ENCODE measurements at regions not wholly inside any gene's neighbourhood (a gene's known extent, or its start where the extent isn't known, plus 50 kb on each side); places are given as distances from the start of the nearest gene placed in this dataset.
"Not testable (repeated sequence)": the region's sequence is repeated elsewhere in the genome, so short reads cannot be mapped to it uniquely, and the experiment has no call there.

DNA sequence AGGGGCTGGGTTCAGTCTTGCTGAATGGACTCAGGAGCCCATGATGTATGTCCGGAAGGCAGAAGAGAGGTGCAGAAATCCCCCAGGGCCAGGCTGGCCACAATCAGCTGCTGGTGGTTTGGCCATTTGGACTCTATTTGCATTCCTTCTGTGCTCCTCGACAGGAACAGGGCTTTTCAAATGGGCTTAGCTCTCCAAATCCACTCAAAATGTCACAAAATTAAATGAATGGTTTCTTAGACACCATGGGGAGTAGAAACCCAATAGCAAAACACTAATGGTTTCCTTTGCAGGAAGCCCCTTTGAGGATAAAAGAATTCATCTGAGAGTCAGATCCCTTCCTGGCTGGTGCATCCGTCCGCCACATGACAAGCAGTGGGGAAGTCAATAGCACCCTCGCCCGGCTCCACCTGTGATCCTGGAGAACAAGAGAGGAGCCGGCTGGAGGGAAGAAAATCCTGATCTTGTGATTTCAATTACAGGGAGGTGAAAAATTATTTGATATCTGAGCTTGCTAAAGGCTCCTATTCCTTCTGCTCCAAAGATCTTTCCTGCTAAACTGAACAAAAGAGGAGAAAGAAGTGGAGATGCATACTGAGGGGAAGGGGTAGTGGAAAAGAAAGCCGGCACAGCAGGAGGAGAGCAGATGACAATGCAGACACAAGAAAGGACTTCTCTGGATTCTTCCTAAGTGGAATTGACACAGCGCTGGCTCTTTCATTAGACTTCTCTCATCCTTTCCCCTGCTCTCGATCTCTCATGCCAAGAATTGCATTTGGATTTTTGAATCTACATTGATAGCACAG, 190.7 kb downstream of the C7orf25 start:
- ATAC-seq (no peak), DNase-seq (no peak)
- TF ChIP-seq CTCF (IDR thresholded peaks at IDR 0.05 in 4 of 5, conservative IDR thresholded peaks at IDR 0.05 in 1 of 5) (no peak), POLR2A (IDR thresholded peaks at IDR 0.05) (no peak)
- Histone ChIP-seq H3K27ac (no peak overlapping the region), H3K4me1 (no peaks in the 10 kb centered on the region), H3K4me3 (no peak overlapping the region), H3K36me3 (no peaks in the 10 kb centered on the region), H3K9me3 (no peaks in the 10 kb centered on the region), H3K27me3 (no peaks in the 10 kb centered on the region)
- intact Hi-C loops (cut with DNase I; ENCODE audit: low total_unique reads) (no loop called here), in situ Hi-C loops (cut with MboI; ENCODE audit: low sequenced_read_pairs in 4 of 4) (no loop called here)

- Histone ChIP-seq H3K4me1 (no peaks in the 10 kb centered on the region), H3K4me3 (no peak overlapping the region), H3K36me3 (no peaks in the 10 kb centered on the region), H3K27ac (no peak overlapping the region), H3K9me3 (no peaks in the 10 kb centered on the region), H3K27me3 (no peaks in the 10 kb centered on the region)
- TF ChIP-seq POLR2A (IDR thresholded peaks at IDR 0.05) (no peak), CTCF (IDR thresholded peaks at IDR 0.05 in 4 of 5, conservative IDR thresholded peaks at IDR 0.05 in 1 of 5) (no peak)
- intact Hi-C loops (cut with DNase I; ENCODE audit: low total_unique reads) = no loop called here
- DNase-seq (no peak), ATAC-seq (no peak)
- in situ Hi-C loops (cut with MboI; ENCODE audit: low sequenced_read_pairs in 4 of 4) = no loop called here
These were observed 191.9 kb downstream of the C7orf25 start for GRCh38 chr7:42720012-42720411.

- H3K27ac ChIP-seq; DNase-seq; H3K4me3 ChIP-seq; intact Hi-C loops (cut with DNase I; ENCODE audit: low total_unique reads); ATAC-seq; H3K36me3 ChIP-seq; H3K9me3 ChIP-seq; in situ Hi-C loops (cut with MboI; ENCODE audit: low sequenced_read_pairs in 4 of 4); H3K27me3 ChIP-seq; H3K4me1 ChIP-seq: not testable (repeated sequence)
These were observed 193.4 kb downstream of the C7orf25 start for GRCh38 chr7:42718466-42718865.

- DNase-seq = no peak
- intact Hi-C loops (cut with DNase I; ENCODE audit: low total_unique reads) (no loop called here), in situ Hi-C loops (cut with MboI; ENCODE audit: low sequenced_read_pairs in 4 of 4) (no loop called here)
- H3K27me3 ChIP-seq = no peaks in the 10 kb centered on the region
- no peak overlapping the region for H3K27ac ChIP-seq
- ATAC-seq = no peak
- H3K9me3 ChIP-seq = no peaks in the 10 kb centered on the region
- no peak overlapping the region for H3K4me3 ChIP-seq
- H3K4me1 ChIP-seq = no peaks in the 10 kb centered on the region
- no peaks in the 10 kb centered on the region for H3K36me3 ChIP-seq
- TF ChIP-seq POLR2A (IDR thresholded peaks at IDR 0.05) (no peak), CTCF (IDR thresholded peaks at IDR 0.05 in 4 of 5, conservative IDR thresholded peaks at IDR 0.05 in 1 of 5) (no peak)
These were observed 197.5 kb downstream of the C7orf25 start for GRCh38 chr7:42714356-42714755.

- DNase-seq (no peak), ATAC-seq (no peak)
- H3K27ac ChIP-seq = no peak overlapping the region
- no peaks in the 10 kb centered on the region for H3K27me3 ChIP-seq
- no peak overlapping the region for H3K4me3 ChIP-seq
- in situ Hi-C loops (cut with MboI; ENCODE audit: low sequenced_read_pairs in 4 of 4) (no loop called here), intact Hi-C loops (cut with DNase I; ENCODE audit: low total_unique reads) (no loop called here)
- no peaks in the 10 kb centered on the region for H3K36me3 ChIP-seq
- no peaks in the 10 kb centered on the region for H3K9me3 ChIP-seq
- no peak for TF ChIP-seq CTCF (IDR thresholded peaks at IDR 0.05 in 4 of 5, conservative IDR thresholded peaks at IDR 0.05 in 1 of 5)
- TF ChIP-seq POLR2A (IDR thresholded peaks at IDR 0.05) = no peak
- no peaks in the 10 kb centered on the region for H3K4me1 ChIP-seq
These were observed 202.6 kb downstream of the C7orf25 start for GRCh38 chr7:42709284-42709683.

Data from gastrocnemius medialis (tissue), 4 donors.